GM21576 (cell line): ENCODE measurements at regions not wholly inside any gene's neighbourhood (a gene's known extent, or its start where the extent isn't known, plus 50 kb on each side); places are given as distances from the start of the nearest gene placed in this dataset.
"Not testable (repeated sequence)": the region's sequence is repeated elsewhere in the genome, so short reads cannot be mapped to it uniquely, and the experiment has no call there.

Experiments used
- ATAC-seq: cut with Tn5 transposase; IDR thresholded peaks from one replicate; pipeline ENCODE4 v1.9.1; 2021; ENCODE audit warnings: mild to moderate bottlenecking, moderate library complexity; ENCODE audit not compliant: unreplicated experiment

DNA sequence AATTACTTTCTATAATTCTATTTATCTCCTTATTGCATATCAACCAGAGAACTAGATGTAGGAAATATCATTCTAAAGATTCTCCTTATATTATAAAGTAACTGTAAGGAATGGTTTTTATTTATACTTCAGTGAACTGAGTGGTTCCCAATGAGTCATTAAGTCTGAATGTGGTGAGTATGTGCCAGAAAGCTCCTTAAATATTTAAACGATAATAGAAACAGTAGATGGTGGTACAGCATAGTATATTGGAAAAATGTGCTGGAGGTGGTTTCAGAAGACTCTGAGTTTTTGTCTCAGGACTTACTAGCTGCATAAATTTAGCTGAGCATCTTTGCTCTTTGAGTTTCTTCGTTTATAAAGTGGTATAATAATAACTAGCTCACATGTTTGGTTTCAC lies 653.5 kb downstream of the FAM181B start:
- no peak for ATAC-seq

DNA sequence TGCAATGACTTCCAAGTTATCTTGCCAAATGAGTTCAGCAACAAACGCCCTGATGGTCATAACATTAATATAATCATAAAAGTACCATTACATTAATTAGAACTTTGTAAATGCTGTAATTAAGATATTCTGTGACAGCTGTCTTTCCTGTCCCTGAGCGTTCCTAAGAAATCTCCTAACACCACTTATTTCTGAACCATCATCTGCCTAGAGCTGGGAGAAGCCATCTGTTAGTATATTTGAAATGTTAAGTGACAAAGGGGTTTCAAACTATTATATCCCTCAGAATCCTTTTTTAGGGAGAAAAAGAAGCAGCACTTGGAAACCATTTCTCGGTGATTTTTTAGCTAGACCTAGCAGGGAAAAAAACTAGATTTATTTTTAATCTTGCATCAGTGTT lies 657.5 kb downstream of the FAM181B start:
- no peak for ATAC-seq

DNA sequence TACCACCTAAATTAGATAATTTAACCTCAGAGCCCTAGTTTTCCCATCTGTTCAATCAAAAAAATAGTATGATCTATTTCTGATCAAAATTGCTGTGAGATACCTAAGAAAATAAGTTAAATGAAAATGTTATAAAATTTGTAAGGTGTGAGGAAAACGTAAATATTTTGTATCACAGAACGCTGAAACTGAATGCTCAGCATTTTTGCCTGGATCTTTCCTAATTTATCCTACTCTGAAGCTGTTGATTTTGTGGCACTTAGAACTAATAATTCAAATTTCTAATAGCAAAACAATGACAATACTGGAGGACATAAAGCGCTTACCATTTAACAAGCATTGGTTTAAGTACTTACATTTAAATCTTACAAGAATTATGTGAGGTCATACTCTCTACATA lies 674.2 kb downstream of the FAM181B start:
- no peak for ATAC-seq

- no peak for ATAC-seq
Observed at GRCh38 chr11:82056450-82056849, 677.2 kb downstream of the FAM181B start.

DNA sequence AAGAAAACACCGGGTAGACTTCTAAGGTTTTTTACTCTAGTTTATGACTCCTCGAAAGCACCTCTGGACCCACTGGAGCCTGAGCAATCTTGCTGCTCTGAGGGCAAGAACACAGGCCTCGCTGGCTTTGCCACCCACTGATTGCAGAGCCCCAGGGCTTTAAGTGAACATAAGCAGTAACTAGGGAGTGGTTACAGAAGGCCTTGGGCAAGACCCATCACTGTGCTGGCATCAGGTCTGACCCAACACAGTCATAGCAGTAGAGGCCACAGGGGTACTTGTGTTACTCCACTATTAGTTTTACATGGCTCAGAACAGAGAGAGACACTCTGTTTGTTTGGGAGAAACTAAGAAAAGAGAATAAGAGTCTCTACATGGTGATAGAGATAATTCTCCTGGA lies 684.5 kb downstream of the FAM181B start:
- no peak for ATAC-seq

DNA sequence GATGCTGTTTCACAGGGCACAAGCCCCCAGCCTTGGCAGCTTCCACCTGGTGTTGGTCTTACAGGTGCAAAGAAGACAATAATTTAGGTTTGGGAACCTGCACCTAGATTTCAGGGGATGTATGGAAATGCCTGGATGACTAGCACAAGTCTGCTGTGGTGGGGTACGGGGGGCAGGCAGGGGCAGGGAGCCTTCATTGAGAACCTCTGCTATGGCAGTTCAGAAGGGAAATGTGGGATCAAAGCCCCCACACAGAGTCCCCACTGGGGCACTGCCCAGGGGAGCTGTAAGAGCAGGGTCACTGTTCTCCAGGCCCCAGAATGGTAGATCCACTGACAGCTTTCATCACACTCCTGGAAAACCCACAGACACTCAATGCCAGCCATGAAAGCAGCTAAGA lies 686.5 kb downstream of the FAM181B start:
- ATAC-seq: no peak

DNA sequence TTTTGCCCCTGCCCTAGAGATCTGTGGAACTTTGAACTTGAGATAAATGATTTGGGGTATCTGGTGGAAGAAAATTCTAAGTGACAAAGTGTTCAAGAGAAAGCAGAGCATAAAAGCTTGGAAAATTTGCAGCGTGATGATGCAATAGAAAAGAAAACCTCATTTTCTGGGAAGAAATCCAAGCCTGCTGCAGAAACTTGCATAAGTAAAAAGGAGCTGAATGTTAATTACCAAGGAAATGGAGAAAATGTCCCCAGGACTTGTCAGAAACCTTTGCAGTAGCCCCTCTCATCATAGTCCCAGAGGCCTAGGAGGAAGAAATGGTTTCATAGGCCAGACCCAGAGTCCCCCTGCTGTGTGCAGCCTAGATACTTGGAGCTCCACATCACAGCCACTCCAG lies 686.9 kb downstream of the FAM181B start:
- ATAC-seq: no peak

- ATAC-seq: no peak
Observed at GRCh38 chr11:82045748-82046457, 687.8 kb downstream of the FAM181B start.

DNA sequence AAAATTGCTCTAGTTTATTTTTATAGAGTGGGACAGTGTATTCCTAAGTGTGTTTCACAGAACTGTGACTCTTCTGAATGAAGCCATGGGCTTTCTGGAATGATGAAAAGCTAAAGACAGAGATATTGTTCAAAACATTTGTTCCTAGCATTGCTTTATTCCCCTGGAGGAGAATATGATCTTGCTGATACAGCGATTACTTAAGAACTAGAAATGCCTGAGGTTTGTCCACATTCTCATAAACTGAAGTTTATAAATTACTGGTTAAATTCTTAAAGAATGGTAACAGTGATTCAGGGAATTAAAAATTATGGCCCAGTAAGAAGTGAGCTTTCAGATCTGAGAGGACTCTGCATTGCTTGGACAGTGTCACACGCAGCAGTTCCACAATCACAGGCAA lies 690.3 kb downstream of the FAM181B start:
- ATAC-seq: no peak

GRCh38 chr11:82041764-82042163 lies 691.9 kb downstream of the FAM181B start:
- ATAC-seq: no peak

- no peak for ATAC-seq
Observed at GRCh38 chr11:82038154-82038553, 695.5 kb downstream of the FAM181B start.

DNA sequence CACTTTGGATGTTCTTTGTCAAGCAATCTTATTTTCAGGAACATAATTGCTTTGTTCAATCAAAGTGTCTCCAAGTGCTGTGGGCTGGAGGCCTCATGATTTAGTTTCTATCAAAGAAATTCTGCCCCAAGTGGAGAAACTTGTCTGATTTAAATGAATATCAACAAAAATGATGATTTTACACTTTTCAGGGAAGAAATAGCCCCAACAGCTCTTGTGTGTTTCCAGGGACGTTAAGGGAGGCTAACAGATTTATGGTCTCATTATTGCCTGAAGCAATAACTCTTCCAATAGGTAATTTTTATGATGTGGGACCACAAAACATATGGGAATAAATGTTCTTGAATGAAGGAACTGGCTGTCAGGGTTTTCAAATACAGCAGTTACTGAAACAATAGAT lies 699.1 kb downstream of the FAM181B start:
- ATAC-seq: no peak

GRCh38 chr11:82027335-82027734 lies 706.3 kb downstream of the FAM181B start:
- not testable (repeated sequence) for ATAC-seq

GRCh38 chr11:82024760-82025159 lies 708.9 kb downstream of the FAM181B start:
- ATAC-seq: no peak

- no peak for ATAC-seq
Observed at GRCh38 chr11:82012276-82012675, 721.4 kb downstream of the FAM181B start.

DNA sequence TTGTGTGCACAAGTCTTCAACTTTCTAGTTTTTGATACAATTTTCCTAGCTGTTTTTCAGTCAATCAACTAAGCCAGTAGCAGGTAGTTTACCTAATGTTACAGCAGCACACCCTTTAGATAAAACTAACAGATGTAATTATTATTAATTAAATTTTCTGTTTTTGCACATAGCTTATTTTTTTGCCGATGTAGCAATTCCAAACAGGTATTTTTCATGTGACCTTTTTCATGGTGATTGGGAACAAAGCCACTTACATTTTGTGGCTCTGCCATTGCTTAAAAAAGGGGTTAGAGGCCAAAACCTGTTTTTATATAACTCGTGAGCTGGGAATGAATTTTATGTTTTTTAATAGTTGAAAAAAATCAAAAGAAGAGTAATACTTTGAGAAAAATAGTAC lies 724.5 kb downstream of the FAM181B start:
- ATAC-seq: no peak

GRCh38 chr11:82007521-82007920 lies 726.1 kb downstream of the FAM181B start:
- no peak for ATAC-seq

DNA sequence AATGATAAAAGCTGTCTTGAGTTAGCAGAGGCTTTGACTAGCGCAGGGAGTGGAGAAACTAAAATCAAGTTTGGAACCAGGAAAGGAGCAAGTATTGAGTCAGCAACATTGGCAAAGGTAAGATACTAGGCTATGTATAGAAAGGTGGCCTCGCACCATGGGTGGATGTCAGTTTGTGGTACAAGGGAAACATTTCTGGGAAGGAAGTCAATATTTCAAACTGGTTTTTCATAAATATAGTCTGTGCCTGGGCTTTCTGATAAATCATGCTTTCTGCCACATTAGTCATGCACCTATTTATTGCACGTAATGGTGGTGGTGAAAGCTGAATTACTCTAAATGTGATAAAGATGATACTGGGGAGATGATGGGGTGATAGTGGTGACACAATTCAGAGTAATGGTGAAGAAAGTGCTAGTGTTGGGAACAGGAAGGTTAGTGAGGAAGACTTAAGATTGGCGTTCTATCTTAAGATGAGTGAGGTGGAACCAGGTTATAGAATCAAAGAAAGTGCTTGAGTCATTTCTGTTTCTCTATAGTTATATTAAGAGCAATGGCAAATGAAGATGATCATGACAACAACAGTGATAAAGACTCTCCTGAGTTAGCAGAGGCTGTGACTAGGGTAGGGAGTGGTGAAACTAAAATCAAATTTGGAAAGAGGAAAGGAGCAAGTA lies 729.0 kb downstream of the FAM181B start:
- no peak for ATAC-seq

DNA sequence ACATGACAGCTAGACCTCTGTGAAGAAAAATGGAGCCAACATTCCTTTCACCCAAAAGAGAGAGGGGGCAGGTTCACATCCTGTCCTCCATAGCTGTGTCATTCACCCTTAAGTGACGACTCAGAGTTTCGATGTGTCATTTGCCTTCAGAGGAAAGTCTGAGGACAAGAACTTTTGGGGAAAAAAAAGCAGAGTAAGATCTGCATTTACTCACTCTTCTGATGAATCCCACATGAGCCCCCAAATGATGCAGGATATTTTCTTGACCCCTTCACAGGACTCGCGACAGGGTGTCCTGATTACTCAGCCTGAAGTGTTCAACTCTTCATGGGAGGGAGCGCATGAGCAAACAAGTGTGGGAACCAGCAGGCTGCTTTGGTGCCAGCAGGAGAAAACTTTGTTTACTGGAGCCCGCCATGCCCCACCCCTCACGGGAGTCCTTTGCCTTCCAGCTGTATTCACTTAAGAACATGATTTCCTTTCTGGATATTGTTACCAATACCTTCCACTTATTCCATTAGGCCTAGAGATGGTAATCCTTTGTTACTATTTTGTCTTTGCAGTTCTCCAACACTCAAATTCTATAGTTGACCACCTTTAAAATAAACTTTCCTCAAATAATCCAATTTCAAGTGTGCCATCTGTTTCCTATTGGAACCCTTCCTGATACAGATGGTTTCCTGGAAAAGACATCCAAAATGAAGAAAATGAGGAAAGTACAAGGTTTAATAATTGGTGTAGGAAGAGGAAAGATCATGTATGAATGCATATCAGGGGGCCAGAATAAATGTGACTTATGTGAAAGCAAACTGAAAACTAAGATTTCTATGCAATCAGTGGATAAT lies 729.8 kb downstream of the FAM181B start:
- ATAC-seq: no peak

DNA sequence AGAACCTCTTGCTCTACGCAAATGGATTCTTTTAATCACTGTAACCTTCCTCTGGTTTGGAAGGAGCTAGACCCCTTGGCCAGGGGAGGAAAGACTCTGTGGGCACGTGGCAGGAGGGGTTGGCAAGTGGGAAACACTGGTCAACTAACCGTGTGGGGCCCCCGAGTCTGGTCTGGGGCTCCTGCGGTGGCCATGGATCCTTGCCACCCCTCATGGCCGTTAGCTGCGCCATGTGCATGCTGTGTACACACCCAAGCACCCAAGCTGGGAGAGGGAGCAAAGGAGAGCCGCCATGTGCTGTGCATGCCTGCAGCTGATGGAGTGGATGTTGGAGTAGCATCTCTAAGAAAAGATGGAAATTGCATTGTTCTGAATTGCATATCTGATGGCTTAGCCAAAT lies 730.6 kb downstream of the FAM181B start:
- ATAC-seq: no peak

DNA sequence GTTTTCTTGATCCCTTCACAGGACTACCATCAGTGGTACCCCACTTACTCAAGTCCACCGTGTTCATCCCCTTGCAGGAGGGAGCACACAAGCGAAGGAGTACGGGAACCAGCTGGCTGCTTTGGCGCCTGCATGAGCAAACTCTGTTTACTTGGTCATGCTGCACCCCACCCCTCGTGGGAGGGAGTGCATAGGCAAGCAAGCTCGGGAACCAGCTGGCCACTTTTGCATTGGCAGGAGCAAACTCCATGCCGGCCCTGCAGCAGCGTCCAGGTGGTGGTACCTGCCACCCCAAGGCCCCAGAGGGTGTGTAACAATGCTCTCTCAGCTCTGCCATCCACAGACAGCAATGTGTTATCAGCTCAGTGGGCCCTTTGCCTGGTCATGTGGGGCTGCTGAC lies 737.8 kb downstream of the FAM181B start:
- ATAC-seq: no peak

GRCh38 chr11:81993755-81994154 lies 739.9 kb downstream of the FAM181B start:
- no peak for ATAC-seq
